BJ (cell line): ENCODE measurements at regions not wholly inside any gene's neighbourhood (a gene's known extent, or its start where the extent isn't known, plus 50 kb on each side); places are given as distances from the start of the nearest gene placed in this dataset.

Experiments used
- CTCF ChIA-PET: fragments of 350-600 bp; formaldehyde crosslinking; extraction: SDS; loops from one replicate; lab custom pipeline; 2021; ENCODE audit warnings: antibody characterized with exemption, inconsistent platforms; lab: Yijun Ruan, JAX
- POLR2A ChIA-PET: fragments of 300-600 bp; sonication (Branson Sonifier 250); formaldehyde crosslinking; extraction: SDS; loops from one replicate; lab custom pipeline; 2021; ENCODE audit warnings: antibody characterized with exemption; lab: Charles Lee
- DNase-seq: peaks from one replicate; pipeline ENCODE4 v3.0.0-alpha.2; 2011; ENCODE audit warnings: low read depth
- H3K27me3 ChIP-seq: 2 replicates; pipeline ENCODE4 v1.6.0; 2011; ENCODE audit warnings: low read length; ENCODE audit not compliant: control insufficient read depth, insufficient read depth
- H3K36me3 ChIP-seq: 2 replicates; pipeline ENCODE4 v1.5.1; 2011; ENCODE audit warnings: low read length; ENCODE audit not compliant: control insufficient read depth, insufficient read depth
- H3K4me3 ChIP-seq: 2 replicates; pipeline ENCODE4 v1.5.1; 2011; ENCODE audit warnings: low read depth, mild to moderate bottlenecking, control low read depth, low read length
- CTCF ChIP-seq: IDR thresholded peaks from 2 replicates; pipeline ENCODE4 v1.5.1; 2011; ENCODE audit warnings: low read depth, mild to moderate bottlenecking, control low read depth, inconsistent platforms, low read length, moderate library complexity; ENCODE audit not compliant: insufficient read depth

GRCh38 chr2:12205086-12205485, 458.7 kb downstream of the LPIN1 start:
- no peak overlapping the region for H3K4me3 ChIP-seq
- peaks cover 1% of the 10 kb centered on the region; the same call in 1 of the 2 replicates for H3K27me3 ChIP-seq
- CTCF ChIA-PET: no interaction called here
- no peaks in the 10 kb centered on the region for H3K36me3 ChIP-seq
- no peak for TF ChIP-seq CTCF
- POLR2A ChIA-PET: no interaction called here
- no peak for DNase-seq

GRCh38 chr2:12207491-12207890, 461.1 kb downstream of the LPIN1 start:
- ChIA-PET POLR2A (no interaction called here), CTCF (no interaction called here)
- Histone ChIP-seq H3K27me3 (0 out of 2 replicates have a peak, but pooled peaks cover 1% of the 10 kb centered on the region), H3K4me3 (no peak overlapping the region), H3K36me3 (no peaks in the 10 kb centered on the region)
- DNase-seq: no peak
- TF ChIP-seq CTCF: no peak

GRCh38 chr2:12210016-12210933, 463.8 kb downstream of the LPIN1 start:
- H3K27me3 ChIP-seq: no peaks in the 10 kb centered on the region
- no peaks in the 10 kb centered on the region for H3K36me3 ChIP-seq
- ChIA-PET POLR2A (no interaction called here), CTCF (interaction anchor here (1.4 kb wide), 1 partner anchor 27 kb away, joined by 4 read pairs; no protein-coding TSS in a partner anchor)
- DNase-seq: no peak
- no peak for TF ChIP-seq CTCF
- H3K4me3 ChIP-seq: no peak overlapping the region

GRCh38 chr2:12211326-12212175, 465.1 kb downstream of the LPIN1 start:
- POLR2A ChIA-PET: no interaction called here
- no peak for DNase-seq
- TF ChIP-seq CTCF: no peak
- Histone ChIP-seq H3K27me3 (no peaks in the 10 kb centered on the region), H3K36me3 (no peaks in the 10 kb centered on the region), H3K4me3 (no peak overlapping the region)
- CTCF ChIA-PET: interaction anchor here (1.4 kb wide), 1 partner anchor 10 kb away, joined by 4 read pairs; no protein-coding TSS in a partner anchor
